NT2/D1 (cell line): ENCODE measurements at regions not wholly inside any gene's neighbourhood (a gene's known extent, or its start where the extent isn't known, plus 50 kb on each side); places are given as distances from the start of the nearest gene placed in this dataset.

Experiments
- SUZ12 ChIP-seq: IDR thresholded peaks from 2 replicates; pipeline ENCODE4 v1.6.1; 2011; ENCODE audit not compliant: insufficient read length, insufficient read depth; ENCODE audit errors: extremely low read depth
- YY1 ChIP-seq: IDR thresholded peaks from 2 replicates; pipeline ENCODE4 v1.6.1; 2011; ENCODE audit not compliant: insufficient read length, insufficient read depth
- ZNF274 ChIP-seq: IDR thresholded peaks from 2 replicates; pipeline ENCODE4 v1.6.1; 2011; ENCODE audit warnings: mild to moderate bottlenecking, low read depth, low read length

DNA sequence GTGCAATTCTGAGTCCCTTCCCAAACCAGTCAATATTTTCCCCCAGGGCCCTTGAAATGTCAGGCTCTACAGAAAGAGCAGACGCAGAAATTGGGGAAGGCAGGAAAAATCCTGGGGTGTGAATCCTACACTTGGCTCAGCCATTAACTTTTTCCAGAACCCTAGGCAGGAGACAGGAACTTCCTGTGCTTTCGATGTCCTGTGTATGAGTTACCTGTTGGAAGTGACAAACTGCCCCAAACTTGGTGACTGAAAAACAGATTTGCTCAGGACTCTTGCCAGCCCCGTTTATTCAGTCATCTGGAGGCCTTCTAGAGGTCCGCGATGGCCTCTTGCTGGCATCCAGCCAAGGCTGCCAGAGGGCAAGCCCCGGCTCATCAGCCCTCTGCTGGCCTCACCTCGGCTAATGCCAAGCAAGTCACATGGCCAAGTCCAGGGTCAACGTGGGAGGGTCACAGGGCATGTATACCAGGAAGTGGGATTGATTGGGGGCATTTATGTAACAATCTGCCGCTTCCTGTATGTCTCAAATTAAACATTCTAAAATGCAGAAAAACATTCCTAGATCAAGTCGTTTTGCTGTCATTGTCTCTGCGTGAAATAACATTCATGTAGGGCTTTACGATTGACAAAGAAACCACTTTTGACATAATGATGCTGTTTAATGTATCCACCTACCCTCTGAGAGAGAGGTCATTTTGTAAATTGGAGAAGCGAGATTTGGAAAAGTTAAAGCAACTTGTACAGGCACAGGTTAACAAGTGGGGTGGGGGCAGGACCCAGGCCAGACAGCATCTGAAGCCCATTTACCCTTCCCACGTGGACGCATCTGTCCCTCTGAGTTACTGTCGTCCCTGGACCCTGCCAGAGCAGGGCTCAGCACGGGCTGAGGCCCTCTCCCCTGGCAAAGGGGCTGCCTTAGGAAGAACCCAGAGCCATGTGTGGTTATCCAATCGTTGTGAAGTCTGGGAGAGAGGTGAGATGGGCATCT lies 179.4 kb downstream of the INHBB start:
- TF ChIP-seq YY1 (no peak), SUZ12 (no peak), ZNF274 (no peak)
